GM12872 (cell line): ENCODE measurements at regions not wholly inside any gene's neighbourhood (a gene's known extent, or its start where the extent isn't known, plus 50 kb on each side); places are given as distances from the start of the nearest gene placed in this dataset.

Source experiments
- CTCF ChIP-seq: IDR thresholded peaks from 3 replicates; pipeline ENCODE4 v1.5.1; 2011; ENCODE audit warnings: low read depth, mild to moderate bottlenecking, low read length, moderate library complexity; ENCODE audit not compliant: insufficient read depth

GRCh38 chr15:55074431-55074830, 122.3 kb downstream of the RSL24D1 start:
- no peak for TF ChIP-seq CTCF

GRCh38 chr15:55060836-55061235, 135.9 kb downstream of the RSL24D1 start:
- TF ChIP-seq CTCF = no peak

GRCh38 chr15:55056500-55056899, 140.2 kb downstream of the RSL24D1 start:
- no peak for TF ChIP-seq CTCF

GRCh38 chr15:55044162-55044561, 152.6 kb downstream of the RSL24D1 start:
- no peak for TF ChIP-seq CTCF

DNA sequence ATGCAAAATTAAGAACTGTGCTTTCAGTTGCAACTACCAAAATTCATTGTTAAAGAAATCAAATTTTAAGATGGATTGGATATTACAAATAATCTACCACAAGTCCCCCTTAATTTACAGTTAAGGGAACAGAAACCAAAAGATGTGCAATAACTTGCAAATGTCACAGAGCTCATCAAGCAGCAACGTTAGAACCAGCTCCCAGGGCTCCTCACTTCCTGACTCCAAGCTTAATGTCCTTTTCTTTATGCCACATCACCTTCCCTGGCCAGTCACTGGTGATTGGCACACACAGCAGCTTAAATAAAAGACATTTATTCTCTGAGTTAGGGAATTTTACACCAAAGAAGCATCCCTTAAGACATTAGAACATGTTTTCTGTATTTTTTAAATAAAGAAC, 159.7 kb downstream of the RSL24D1 start:
- no peak for TF ChIP-seq CTCF

DNA sequence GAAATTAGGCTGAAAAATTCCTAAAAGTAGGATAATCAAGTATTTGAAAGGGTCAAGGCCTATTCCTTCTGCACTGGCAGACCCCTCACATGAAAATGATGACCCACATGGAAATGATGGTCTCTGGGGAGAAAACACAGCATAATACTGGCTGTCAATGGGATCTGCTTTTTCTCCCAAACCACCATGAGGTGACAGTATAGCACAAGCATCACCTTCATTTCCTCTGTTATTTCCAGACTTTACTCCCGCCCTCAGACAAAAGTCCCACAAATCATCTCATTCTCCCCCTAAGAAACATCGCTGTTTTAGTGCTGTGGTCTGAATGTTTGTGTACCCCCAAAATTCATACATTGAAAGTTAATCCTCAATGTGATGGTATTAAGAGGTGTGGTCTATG, 161.0 kb downstream of the RSL24D1 start:
- no peak for TF ChIP-seq CTCF

- TF ChIP-seq CTCF = no peak
Observed at GRCh38 chr15:55033574-55033973, 163.2 kb downstream of the RSL24D1 start.

DNA sequence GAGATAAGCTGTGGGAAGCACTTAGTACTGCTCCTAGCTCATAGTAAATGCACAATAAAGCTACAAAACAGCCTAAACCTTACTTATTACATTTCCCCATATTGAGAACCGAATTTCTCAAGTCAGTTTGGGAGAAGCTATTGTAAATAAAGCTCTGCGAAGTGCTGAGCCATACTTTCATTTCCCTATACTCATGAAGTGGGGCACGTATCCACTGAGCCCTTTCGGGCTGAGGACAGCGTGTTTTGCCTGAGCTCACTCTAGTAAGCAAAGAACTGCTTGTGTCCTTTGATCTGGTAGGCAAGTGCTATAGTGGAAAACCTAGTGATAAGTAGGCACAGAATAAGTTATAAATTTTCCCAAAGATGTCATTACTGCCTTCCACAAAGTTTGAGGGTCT, 165.0 kb downstream of the RSL24D1 start:
- TF ChIP-seq CTCF = no peak
